Glutamatergic neuron (in vitro differentiated cells): ENCODE measurements at regions not wholly inside any gene's neighbourhood (a gene's known extent, or its start where the extent isn't known, plus 50 kb on each side); places are given as distances from the start of the nearest gene placed in this dataset.

ENCODE experiments used
- DNase-seq: peaks from one replicate; pipeline ENCODE4 v3.0.0; 2022
- H3K27ac Mint-ChIP-seq: one replicate; pipeline ENCODE4 v1.8.0; 2020; ENCODE audit warnings: mild to moderate bottlenecking, mixed read lengths, inconsistent platforms; ENCODE audit not compliant: unreplicated experiment
- H3K27me3 Mint-ChIP-seq: one replicate; pipeline ENCODE4 v1.8.0; 2020; ENCODE audit warnings: mild to moderate bottlenecking, moderate library complexity, mixed read lengths, inconsistent platforms; ENCODE audit not compliant: unreplicated experiment
- H3K36me3 Mint-ChIP-seq: one replicate; pipeline ENCODE4 v1.8.0; 2020; ENCODE audit warnings: mild to moderate bottlenecking, mixed read lengths, inconsistent platforms; ENCODE audit not compliant: unreplicated experiment
- H3K4me1 Mint-ChIP-seq: one replicate; pipeline ENCODE4 v1.8.0; 2020; ENCODE audit warnings: mild to moderate bottlenecking, low read depth, mixed read lengths, inconsistent platforms; ENCODE audit not compliant: unreplicated experiment
- H3K4me3 Mint-ChIP-seq: one replicate; pipeline ENCODE4 v1.8.0; 2020; ENCODE audit warnings: mild to moderate bottlenecking, mixed read lengths, inconsistent platforms; ENCODE audit not compliant: unreplicated experiment
- H3K9me3 Mint-ChIP-seq: one replicate; pipeline ENCODE4 v1.8.0; 2020; ENCODE audit warnings: mild to moderate bottlenecking, moderate library complexity, mixed read lengths, inconsistent platforms; ENCODE audit not compliant: unreplicated experiment
- TF ChIP-seq, protein P1 (sequence below): fragments of 200-600 bp; sonication (generic); IDR thresholded peaks from one replicate; pipeline ENCODE4 v1.5.0; 2021; ENCODE audit not compliant: partially characterized antibody, unreplicated experiment

DNA sequence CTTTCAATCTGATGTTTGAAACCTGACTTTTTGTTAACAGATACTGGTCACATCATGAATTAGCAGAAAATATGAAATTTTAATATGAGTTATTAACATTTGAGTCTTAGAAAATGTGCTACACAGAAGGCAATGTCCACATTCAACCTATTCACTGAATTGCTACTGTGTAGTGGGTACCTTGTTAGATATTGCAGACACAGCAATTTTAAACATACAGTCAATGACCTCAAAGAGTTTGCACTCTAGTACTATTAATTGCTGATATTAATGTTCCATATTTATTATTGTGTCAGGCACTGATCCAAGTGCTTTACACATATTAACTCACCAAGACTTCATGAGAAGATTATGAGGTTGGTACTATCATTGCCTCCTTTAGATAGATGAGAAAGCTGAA lies 385.4 kb upstream of the PKDCC start:
- Mint-ChIP-seq H3K27ac (no peak overlapping the region), H3K36me3 (no peaks in the 10 kb centered on the region), H3K4me1 (no peaks in the 10 kb centered on the region), H3K4me3 (no peak overlapping the region), H3K9me3 (no peaks in the 10 kb centered on the region), H3K27me3 (no peaks in the 10 kb centered on the region)
- TF ChIP-seq, protein P1, sequence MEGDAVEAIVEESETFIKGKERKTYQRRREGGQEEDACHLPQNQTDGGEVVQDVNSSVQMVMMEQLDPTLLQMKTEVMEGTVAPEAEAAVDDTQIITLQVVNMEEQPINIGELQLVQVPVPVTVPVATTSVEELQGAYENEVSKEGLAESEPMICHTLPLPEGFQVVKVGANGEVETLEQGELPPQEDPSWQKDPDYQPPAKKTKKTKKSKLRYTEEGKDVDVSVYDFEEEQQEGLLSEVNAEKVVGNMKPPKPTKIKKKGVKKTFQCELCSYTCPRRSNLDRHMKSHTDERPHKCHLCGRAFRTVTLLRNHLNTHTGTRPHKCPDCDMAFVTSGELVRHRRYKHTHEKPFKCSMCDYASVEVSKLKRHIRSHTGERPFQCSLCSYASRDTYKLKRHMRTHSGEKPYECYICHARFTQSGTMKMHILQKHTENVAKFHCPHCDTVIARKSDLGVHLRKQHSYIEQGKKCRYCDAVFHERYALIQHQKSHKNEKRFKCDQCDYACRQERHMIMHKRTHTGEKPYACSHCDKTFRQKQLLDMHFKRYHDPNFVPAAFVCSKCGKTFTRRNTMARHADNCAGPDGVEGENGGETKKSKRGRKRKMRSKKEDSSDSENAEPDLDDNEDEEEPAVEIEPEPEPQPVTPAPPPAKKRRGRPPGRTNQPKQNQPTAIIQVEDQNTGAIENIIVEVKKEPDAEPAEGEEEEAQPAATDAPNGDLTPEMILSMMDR = no peak
- no peak for DNase-seq

DNA sequence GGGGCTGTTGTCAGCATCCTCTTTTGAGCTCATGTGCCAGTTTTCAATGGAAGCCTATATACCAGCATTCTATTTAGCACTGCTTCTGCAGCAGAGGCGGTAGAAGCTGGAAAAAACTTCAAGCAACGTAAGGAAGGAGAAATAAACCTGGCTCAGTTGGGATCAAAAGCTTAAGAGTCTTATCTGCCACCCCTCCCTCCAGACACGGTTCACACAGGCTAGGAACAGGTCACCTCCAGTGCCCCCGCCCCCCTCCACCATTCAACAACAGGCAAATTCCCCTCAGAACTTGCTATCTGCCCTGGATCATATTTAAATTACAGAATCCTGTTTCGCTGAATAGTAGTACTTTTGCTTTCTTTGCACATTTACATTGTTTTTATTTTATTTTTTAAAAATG lies 384.8 kb upstream of the PKDCC start:
- no peak for DNase-seq
- no peaks in the 10 kb centered on the region for H3K9me3 Mint-ChIP-seq
- TF ChIP-seq, protein P1 = no peak
- no peak overlapping the region for H3K4me3 Mint-ChIP-seq
- H3K27me3 Mint-ChIP-seq = no peaks in the 10 kb centered on the region
- no peaks in the 10 kb centered on the region for H3K4me1 Mint-ChIP-seq
- H3K36me3 Mint-ChIP-seq = no peaks in the 10 kb centered on the region
- H3K27ac Mint-ChIP-seq = no peak overlapping the region

DNA sequence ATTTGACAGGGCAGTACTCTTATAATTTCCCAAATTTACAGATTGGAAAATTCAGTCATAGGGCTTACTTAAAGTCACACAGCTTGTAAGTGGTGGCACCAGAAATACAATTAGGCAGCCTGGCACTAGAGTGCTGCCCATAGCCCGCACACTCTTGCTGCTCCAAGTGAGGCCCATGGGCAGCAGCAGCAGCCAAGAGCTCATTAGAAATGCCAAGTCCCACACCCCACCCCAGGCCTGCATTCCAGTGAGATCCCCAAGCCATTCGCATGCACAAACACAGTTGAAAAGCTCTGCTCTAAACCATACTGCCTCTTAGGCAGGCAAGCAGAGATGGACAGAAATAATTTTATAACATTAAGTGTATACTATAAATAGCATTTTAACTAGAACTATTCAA lies 379.3 kb upstream of the PKDCC start:
- H3K27me3 Mint-ChIP-seq = no peaks in the 10 kb centered on the region
- H3K4me1 Mint-ChIP-seq = no peaks in the 10 kb centered on the region
- H3K27ac Mint-ChIP-seq = no peak overlapping the region
- no peak for DNase-seq
- H3K9me3 Mint-ChIP-seq = no peaks in the 10 kb centered on the region
- TF ChIP-seq, protein P1 = no peak
- H3K4me3 Mint-ChIP-seq = no peak overlapping the region
- H3K36me3 Mint-ChIP-seq = no peaks in the 10 kb centered on the region

DNA sequence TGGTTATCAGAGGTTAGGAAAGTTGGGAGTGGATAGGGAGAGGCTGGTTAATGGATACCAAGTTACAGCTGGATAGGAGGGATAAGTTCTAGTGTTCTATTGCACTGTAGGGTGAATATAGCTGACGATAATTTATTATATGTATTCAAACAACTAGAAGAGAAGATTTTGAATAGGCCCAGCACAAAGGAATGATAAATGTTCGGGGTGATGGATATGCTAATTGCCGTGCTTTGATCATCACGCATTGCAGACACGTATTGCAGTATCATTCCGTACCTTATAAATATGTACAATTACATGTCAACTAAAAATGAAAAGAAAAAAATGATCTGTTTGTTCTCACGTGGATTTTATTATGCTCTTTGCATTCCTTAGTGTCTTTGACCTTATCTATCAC lies 369.2 kb upstream of the PKDCC start:
- TF ChIP-seq, protein P1 = no peak
- Mint-ChIP-seq H3K4me1 (no peaks in the 10 kb centered on the region), H3K4me3 (no peak overlapping the region), H3K27ac (no peak overlapping the region), H3K9me3 (no peaks in the 10 kb centered on the region), H3K36me3 (no peaks in the 10 kb centered on the region), H3K27me3 (no peaks in the 10 kb centered on the region)
- no peak for DNase-seq

DNA sequence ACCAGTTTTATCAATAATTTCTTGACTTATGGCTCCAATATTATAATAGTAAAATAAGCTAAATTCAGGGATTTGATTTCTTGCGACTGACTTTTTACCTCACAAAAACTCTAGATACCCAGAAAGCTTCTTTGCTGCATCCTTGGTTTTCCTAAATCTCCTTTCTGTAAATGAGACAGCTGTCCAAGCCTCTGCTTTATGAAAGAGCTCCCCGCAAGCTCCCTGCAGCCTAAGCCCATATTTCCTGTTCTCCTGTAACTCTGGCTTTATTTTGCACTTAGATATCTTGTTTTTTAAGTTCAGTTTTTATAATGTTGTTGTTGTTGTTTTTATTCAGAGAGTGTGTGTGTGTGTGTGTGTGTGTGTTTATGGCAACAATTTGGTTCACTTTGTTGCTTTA lies 361.7 kb upstream of the PKDCC start:
- no peak overlapping the region for H3K4me3 Mint-ChIP-seq
- TF ChIP-seq, protein P1 = no peak
- no peaks in the 10 kb centered on the region for H3K4me1 Mint-ChIP-seq
- no peak overlapping the region for H3K27ac Mint-ChIP-seq
- no peaks in the 10 kb centered on the region for H3K9me3 Mint-ChIP-seq
- no peak for DNase-seq
- H3K27me3 Mint-ChIP-seq = no peaks in the 10 kb centered on the region
- no peaks in the 10 kb centered on the region for H3K36me3 Mint-ChIP-seq
